Glomerular visceral epithelial cell (primary cell): ENCODE measurements at regions not wholly inside any gene's neighbourhood (a gene's known extent, or its start where the extent isn't known, plus 50 kb on each side); places are given as distances from the start of the nearest gene placed in this dataset.
"Not testable (repeated sequence)": the region's sequence is repeated elsewhere in the genome, so short reads cannot be mapped to it uniquely, and the experiment has no call there.

Experiments
- DNase-seq: peaks from one replicate; pipeline ENCODE4 v3.0.0-alpha.2; 2016; ENCODE audit errors: extremely low spot score

- no peak for DNase-seq
Measured at GRCh38 chr1:218494449-218494852, 149.3 kb downstream of the TGFB2 start.

GRCh38 chr1:218495931-218496330 is 150.8 kb downstream of the TGFB2 start:
- DNase-seq, result no peak

GRCh38 chr1:218496561-218496960 is 151.4 kb downstream of the TGFB2 start:
- peak; percentile 99 for DNase-seq

GRCh38 chr1:218498056-218498938 is 153.2 kb downstream of the TGFB2 start:
- peak; percentile 85 for DNase-seq

GRCh38 chr1:218499011-218499691 is 154.0 kb downstream of the TGFB2 start:
- DNase-seq, result peak; percentile 82

- no peak for DNase-seq
Measured at GRCh38 chr1:218499911-218500310, 154.8 kb downstream of the TGFB2 start.

- no peak for DNase-seq
Measured at GRCh38 chr1:218501161-218501560, 156.0 kb downstream of the TGFB2 start.

GRCh38 chr1:218502383-218502782 is 157.2 kb downstream of the TGFB2 start:
- DNase-seq, result no peak

- DNase-seq, result no peak
Measured at GRCh38 chr1:218503102-218503501, 158.0 kb downstream of the TGFB2 start.

GRCh38 chr1:218507355-218508002 is 162.3 kb downstream of the TGFB2 start:
- no peak for DNase-seq

- DNase-seq, result peak; percentile 15
Measured at GRCh38 chr1:218510153-218510772, 165.1 kb downstream of the TGFB2 start.

- no peak for DNase-seq
Measured at GRCh38 chr1:218513328-218513727, 168.2 kb downstream of the TGFB2 start.

- no peak for DNase-seq
Measured at GRCh38 chr1:218514689-218515088, 169.6 kb downstream of the TGFB2 start.

- DNase-seq, result no peak
Measured at GRCh38 chr1:218516526-218516925, 171.4 kb downstream of the TGFB2 start.

- DNase-seq, result no peak
Measured at GRCh38 chr1:218517459-218517858, 172.3 kb downstream of the TGFB2 start.

- no peak for DNase-seq
Measured at GRCh38 chr1:218518216-218518740, 173.1 kb downstream of the TGFB2 start.

- not testable (repeated sequence) for DNase-seq
Measured at GRCh38 chr1:218520646-218521045, 175.5 kb downstream of the TGFB2 start.

GRCh38 chr1:218521414-218522169 is 176.5 kb downstream of the TGFB2 start:
- peak; percentile 39 for DNase-seq

- DNase-seq, result no peak
Measured at GRCh38 chr1:218524526-218524925, 179.4 kb downstream of the TGFB2 start.

- no peak for DNase-seq
Measured at GRCh38 chr1:218525031-218525430, 179.9 kb downstream of the TGFB2 start.
